Renal pelvis (tissue), 1 donor: ENCODE measurements at regions not wholly inside any gene's neighbourhood (a gene's known extent, or its start where the extent isn't known, plus 50 kb on each side); places are given as distances from the start of the nearest gene placed in this dataset.
"Not testable (repeated sequence)": the region's sequence is repeated elsewhere in the genome, so short reads cannot be mapped to it uniquely, and the experiment has no call there.

Source experiments
- DNase-seq: peaks from one replicate; pipeline ENCODE4 v3.0.0-alpha.2; 2013

DNA sequence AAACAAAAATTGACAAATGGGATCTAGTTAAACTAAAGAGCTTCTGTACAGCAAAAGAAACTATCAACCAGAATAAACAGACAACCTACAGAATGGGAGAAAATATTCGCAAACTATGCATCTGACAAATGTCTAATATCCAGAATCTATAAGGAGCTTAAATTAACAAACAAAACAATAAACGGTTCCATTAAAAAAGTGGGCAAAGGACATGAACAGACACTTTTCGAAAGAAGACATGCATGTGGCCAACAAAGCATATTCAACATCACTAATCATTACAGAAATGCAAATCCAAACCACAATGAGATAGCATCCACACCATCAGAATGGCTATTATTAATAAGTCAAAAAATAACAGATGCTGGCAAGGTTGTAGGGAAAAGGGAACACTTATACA, 50.5 kb upstream of the MED13L start:
- not testable (repeated sequence) for DNase-seq

GRCh38 chr12:116331876-116332275, 54.4 kb upstream of the MED13L start:
- no peak for DNase-seq

DNA sequence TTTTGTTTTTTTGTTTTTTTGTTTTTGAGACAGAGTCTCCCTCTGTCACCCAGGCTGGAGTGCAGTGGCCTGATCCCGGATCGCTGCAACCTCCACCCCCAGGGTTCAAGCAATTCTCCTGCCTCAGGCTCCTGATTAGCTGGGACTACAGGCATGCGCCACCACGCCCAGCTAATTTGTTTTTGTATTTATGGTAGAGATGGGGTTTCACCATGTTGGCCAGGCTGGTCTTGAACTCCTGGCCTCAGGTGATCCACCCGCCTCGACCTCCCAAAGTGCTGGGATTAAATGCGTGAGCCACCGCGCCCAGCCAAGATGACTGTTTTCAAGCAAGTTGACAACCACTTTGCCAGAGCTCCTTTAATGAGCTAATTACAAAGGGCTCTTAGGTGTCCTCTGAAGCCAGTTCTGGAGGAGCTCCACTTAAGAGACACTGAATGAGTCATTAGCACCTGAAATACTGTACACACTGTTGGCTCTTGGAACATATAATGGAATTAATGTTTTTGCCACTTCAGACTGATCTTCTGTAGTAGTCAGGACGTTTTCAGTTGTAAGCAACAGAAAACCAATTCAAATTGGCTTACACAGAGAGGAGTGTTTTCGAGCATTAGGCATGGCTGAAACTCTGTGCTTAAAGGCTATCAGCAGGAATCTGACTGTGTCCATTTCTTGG, 55.4 kb upstream of the MED13L start:
- no peak for DNase-seq

- DNase-seq, result no peak
These were observed 55.9 kb upstream of the MED13L start for GRCh38 chr12:116333402-116333801.

GRCh38 chr12:116336542-116337065, 59.1 kb upstream of the MED13L start:
- no peak for DNase-seq

- DNase-seq, result no peak
These were observed 59.8 kb upstream of the MED13L start for GRCh38 chr12:116337312-116337711.

GRCh38 chr12:116338064-116338846, 60.8 kb upstream of the MED13L start:
- no peak for DNase-seq

GRCh38 chr12:116339062-116339461, 61.6 kb upstream of the MED13L start:
- DNase-seq, result no peak

DNA sequence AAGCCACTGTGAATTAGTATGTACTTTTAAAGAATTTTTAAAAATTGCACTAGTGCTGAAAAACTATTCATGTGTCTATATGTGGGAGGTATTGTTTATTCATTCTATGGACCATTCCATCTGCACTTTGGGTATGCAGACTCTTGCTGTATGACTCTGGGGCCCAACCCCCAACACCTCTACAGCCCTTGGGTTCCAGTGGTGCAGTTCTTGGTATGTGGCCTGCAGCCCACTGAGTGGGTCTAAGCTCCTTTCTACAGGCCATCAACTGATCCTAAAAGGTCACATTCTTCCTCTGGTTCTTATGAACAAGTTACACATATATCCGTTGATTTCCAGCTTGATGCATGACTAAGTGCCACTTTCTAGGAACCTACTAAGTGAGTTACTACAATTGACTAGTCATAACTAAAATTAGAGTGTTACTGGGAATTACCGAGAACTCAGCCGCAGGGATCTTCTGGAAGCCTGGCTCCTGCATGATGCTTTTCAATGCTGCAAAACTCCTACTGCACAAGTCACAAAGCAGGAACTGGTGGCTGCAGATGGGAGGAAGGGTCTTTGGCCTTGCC, 62.4 kb upstream of the MED13L start:
- DNase-seq, result no peak

DNA sequence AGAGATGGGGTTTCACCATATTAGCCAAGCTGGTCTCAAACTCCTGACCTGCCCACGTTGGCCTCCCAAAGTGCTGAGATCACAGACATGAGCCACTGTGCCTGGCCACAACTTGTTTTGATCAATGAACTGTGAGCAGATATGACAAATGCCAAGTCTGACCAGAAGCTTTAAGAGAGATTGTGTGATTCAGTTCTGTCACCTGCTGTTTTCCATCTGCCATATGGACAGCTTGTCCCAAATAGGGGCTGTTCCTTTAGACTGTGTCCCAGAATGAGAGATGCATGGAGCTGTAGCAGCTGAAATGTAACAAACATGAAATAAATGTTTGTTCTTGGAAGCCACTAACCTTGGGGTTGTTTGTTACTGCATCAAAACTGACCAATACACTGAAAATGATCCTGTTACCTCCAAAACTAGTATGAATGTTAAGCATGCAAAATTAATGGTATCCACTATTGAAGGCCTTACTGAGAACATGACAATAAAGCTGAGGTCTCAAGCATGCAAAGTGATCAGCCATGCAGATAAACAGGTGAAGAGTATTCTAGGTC, 65.9 kb upstream of the MED13L start:
- DNase-seq, result no peak

- no peak for DNase-seq
These were observed 68.7 kb upstream of the MED13L start for GRCh38 chr12:116346222-116346621.

DNA sequence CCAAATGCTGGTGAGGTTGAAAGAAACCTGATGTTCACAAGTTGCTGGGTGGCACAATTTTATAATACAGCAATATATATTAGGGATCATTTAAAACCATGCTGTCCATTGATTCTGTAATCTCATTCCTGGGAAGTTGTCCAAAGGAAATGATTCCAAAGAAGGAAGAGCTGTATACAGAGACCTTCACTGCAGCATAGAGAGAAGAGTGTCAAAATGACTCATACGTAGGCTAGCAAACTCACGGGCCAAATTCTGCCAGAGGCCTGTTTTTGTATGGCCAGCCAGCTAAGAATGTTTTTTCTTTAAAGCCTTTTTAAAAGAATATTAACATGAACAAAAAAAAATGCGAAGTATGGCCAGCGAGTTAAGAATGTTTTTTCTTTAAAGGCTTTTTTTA, 69.2 kb upstream of the MED13L start:
- no peak for DNase-seq

DNA sequence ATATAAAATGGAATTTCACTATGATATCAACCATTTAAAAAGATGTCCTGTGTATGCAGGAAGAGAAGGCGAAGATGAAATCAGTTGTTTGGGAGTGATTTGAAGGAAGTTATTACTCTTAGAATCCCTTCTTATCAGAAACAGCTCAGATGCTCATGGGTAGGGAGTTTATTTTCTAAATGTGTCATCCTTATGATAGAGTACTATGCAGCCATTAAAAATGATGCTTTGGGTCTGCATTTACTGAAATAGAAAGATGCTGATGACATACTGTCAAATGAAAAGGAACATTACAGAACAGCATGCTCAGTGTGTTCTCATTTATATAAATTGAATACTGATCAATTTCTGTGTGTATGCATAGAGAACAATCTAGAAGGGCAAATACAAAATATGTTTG, 69.8 kb upstream of the MED13L start:
- no peak for DNase-seq

- no peak for DNase-seq
These were observed 74.9 kb upstream of the MED13L start for GRCh38 chr12:116352315-116352835.

DNA sequence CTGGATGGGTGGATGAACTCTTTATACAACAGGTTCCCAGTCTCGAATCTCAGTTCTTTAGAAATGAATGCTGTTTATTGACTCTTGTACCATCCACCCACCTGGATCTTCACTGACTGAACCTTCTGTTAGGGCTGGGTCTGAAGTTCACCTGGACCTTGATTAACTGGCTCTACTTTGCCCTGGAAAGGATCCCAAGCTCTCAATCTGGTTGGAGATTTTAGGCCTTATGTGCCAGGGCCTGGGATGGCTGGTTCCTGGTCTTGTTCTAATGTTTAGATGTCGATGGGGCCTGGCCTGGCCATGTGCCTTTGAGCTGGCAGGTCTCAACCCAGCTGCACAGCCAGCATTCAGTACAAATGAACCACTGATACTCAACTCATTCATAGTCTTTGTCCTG, 76.5 kb upstream of the MED13L start:
- DNase-seq, result no peak

- DNase-seq, result no peak
These were observed 77.0 kb upstream of the MED13L start for GRCh38 chr12:116354534-116354933.

GRCh38 chr12:116354950-116355783, 77.7 kb upstream of the MED13L start:
- DNase-seq, result no peak

DNA sequence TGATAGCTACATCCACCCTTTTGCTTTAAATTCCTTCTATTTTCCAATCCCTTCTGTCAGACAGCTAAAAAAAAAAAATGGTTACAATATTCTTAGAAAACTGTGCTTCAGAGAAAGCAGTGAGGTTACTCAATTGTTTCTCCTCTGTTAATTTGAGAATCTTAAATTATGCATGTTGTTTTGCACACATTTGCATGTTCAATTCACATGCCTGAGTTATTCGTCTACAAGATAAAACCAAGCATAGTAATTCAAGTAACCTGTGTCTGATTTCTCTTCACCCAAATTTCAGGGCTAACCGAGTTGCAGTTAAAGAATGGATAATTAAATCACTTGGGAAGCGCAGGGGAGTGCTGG, 81.0 kb upstream of the MED13L start:
- DNase-seq, result no peak

- DNase-seq, result peak; percentile 97
These were observed 81.6 kb upstream of the MED13L start for GRCh38 chr12:116358893-116359761.

DNA sequence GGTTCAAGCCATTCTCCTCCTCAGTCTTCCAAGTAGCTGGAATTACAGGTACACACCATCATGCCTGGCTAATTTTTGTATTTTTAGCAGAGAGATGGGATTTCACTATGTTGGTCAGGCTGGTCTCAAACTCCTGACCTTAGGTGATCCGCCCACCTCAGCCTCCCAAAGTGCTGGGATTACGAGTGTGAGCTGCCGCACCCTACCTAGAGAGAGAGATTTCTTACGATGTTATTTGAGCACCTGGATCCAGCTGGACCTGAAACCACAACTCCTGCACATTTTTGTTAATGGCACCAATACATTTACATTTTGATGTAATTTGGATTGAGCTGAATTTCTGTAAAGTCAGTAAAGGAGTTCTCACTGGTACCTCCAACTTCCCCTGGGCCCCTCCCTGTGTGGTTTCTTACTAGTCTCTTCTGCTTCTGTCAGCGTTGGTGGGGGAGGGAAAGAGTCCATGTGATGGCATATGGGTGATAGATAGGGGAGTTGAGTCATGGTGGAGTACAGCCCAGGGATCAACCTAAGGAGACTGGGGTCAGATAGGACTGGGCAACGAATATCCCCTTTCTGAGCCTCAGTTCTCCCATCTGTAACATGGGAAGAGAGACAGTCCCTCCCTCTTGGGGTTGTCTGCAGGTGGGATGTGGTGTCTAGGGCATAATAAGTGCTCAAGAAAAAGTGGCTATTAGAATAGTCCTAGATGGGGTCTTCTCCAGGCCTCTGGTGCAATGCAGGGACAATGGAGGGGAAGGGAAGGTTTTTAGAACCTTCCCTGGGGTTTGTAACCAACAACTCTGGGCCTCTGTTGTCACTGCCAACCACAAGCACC, 83.3 kb upstream of the MED13L start:
- no peak for DNase-seq
